ENCODE measurements at regions not wholly inside any gene's neighbourhood (a gene's known extent, or its start where the extent isn't known, plus 50 kb on each side); places are given as distances from the start of the nearest gene placed in this dataset.

DNA sequence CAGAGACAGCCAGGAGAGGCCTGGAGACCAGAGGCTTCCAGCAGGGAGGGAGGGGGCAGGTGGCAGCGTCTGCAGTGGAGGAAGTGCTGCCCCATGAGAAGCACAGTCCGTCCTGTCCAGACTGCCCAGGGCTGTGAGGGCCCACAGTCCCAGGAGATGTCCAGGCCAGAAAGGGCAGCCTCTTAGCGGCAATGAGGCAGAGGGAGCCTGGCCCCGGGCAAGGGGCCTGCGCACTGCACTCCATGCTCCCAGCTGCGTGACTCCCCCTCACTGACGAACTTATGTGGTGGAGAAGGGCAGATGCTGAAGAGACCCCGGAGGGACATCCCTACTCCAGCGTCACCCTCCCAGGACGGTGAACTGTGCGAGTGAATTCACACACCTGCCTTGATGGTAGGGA is 115.3 kb downstream of the SOX1 start:
- TF ChIP-seq, protein P1, sequence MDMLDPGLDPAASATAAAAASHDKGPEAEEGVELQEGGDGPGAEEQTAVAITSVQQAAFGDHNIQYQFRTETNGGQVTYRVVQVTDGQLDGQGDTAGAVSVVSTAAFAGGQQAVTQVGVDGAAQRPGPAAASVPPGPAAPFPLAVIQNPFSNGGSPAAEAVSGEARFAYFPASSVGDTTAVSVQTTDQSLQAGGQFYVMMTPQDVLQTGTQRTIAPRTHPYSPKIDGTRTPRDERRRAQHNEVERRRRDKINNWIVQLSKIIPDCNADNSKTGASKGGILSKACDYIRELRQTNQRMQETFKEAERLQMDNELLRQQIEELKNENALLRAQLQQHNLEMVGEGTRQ (IDR thresholded peaks at IDR 0.05; ENCODE audit: low read length) = no peak
- no peak for TF ChIP-seq SIX5 (IDR thresholded peaks at IDR 0.05; ENCODE audit: low read depth, low read length)
- no peak for TF ChIP-seq POLR2AphosphoS5 (IDR thresholded peaks at IDR 0.05; ENCODE audit: low read depth, low read length)
- TF ChIP-seq, protein P2, sequence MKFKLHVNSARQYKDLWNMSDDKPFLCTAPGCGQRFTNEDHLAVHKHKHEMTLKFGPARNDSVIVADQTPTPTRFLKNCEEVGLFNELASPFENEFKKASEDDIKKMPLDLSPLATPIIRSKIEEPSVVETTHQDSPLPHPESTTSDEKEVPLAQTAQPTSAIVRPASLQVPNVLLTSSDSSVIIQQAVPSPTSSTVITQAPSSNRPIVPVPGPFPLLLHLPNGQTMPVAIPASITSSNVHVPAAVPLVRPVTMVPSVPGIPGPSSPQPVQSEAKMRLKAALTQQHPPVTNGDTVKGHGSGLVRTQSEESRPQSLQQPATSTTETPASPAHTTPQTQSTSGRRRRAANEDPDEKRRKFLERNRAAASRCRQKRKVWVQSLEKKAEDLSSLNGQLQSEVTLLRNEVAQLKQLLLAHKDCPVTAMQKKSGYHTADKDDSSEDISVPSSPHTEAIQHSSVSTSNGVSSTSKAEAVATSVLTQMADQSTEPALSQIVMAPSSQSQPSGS (IDR thresholded peaks at IDR 0.05; ENCODE audit: low read length) = no peak
- TF ChIP-seq, protein P3, sequence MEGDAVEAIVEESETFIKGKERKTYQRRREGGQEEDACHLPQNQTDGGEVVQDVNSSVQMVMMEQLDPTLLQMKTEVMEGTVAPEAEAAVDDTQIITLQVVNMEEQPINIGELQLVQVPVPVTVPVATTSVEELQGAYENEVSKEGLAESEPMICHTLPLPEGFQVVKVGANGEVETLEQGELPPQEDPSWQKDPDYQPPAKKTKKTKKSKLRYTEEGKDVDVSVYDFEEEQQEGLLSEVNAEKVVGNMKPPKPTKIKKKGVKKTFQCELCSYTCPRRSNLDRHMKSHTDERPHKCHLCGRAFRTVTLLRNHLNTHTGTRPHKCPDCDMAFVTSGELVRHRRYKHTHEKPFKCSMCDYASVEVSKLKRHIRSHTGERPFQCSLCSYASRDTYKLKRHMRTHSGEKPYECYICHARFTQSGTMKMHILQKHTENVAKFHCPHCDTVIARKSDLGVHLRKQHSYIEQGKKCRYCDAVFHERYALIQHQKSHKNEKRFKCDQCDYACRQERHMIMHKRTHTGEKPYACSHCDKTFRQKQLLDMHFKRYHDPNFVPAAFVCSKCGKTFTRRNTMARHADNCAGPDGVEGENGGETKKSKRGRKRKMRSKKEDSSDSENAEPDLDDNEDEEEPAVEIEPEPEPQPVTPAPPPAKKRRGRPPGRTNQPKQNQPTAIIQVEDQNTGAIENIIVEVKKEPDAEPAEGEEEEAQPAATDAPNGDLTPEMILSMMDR (IDR thresholded peaks at IDR 0.05; ENCODE audit: control extremely low read depth in 1 of 3, insufficient read depth in 1 of 3, low read depth in 1 of 3, low read length in 3 of 3) = no peak
- TF ChIP-seq, protein P4, sequence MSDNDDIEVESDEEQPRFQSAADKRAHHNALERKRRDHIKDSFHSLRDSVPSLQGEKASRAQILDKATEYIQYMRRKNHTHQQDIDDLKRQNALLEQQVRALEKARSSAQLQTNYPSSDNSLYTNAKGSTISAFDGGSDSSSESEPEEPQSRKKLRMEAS (IDR thresholded peaks at IDR 0.05) = no peak
- TF ChIP-seq, protein P5, sequence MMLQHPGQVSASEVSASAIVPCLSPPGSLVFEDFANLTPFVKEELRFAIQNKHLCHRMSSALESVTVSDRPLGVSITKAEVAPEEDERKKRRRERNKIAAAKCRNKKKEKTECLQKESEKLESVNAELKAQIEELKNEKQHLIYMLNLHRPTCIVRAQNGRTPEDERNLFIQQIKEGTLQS (IDR thresholded peaks at IDR 0.05; ENCODE audit: insufficient read depth, low read depth, low read length) = no peak
- no peak for TF ChIP-seq PHF8 (conservative IDR thresholded peaks at IDR 0.05; ENCODE audit: low read depth, low read length)
- no peak for TF ChIP-seq KDM1A (IDR thresholded peaks at IDR 0.05; ENCODE audit: borderline replicate concordance, low read length)
